K562 (cell line): ENCODE measurements at regions not wholly inside any gene's neighbourhood (a gene's known extent, or its start where the extent isn't known, plus 50 kb on each side); places are given as distances from the start of the nearest gene placed in this dataset.

Experiments used
- BCLAF1 ChIP-seq, 2 experiments: fragments of 450-650 bp in 1 of 2; IDR thresholded peaks; 2 replicates each; pipeline ENCODE4 v1.6.1; 2011 to 2017; ENCODE audit warnings: low read depth in 2 of 2, antibody characterized with exemption in 1 of 2, borderline replicate concordance in 1 of 2, low read length in 1 of 2, mild to moderate bottlenecking in 1 of 2, mixed read lengths in 1 of 2; ENCODE audit not compliant: control insufficient read depth in 1 of 2
- CBFB ChIP-seq: sonication (generic); formaldehyde crosslinking; IDR thresholded peaks from 2 replicates; pipeline ENCODE4 v1.4.0; 2020; ENCODE audit warnings: mild to moderate bottlenecking, missing genetic modification reagents
- CXXC5 ChIP-seq: fragments of 250-450 bp; sonication (Bioruptor Pico); IDR thresholded peaks from 2 replicates; pipeline ENCODE4 v1.8.0; 2022; ENCODE audit warnings: inconsistent platforms, mild to moderate bottlenecking, moderate library complexity
- MAX ChIP-seq: sonication (generic); formaldehyde crosslinking; IDR thresholded peaks from 2 replicates; pipeline ENCODE4 v1.9.0; 2022; ENCODE audit warnings: mild to moderate bottlenecking, missing genetic modification reagents
- NFIC ChIP-seq: fragments of 450-650 bp; IDR thresholded peaks from 2 replicates; pipeline ENCODE4 v1.6.1; 2017; ENCODE audit warnings: mild to moderate bottlenecking, inconsistent platforms
- POLR2A ChIP-seq: fragments of 450-650 bp; conservative IDR thresholded peaks from 2 replicates; pipeline ENCODE4 v1.6.1; 2016
- ZBTB33 ChIP-seq: sonication (generic); formaldehyde crosslinking; IDR thresholded peaks from 2 replicates; pipeline ENCODE4 v1.8.1; 2023; ENCODE audit warnings: mild to moderate bottlenecking, missing genetic modification reagents
- ZNF282 ChIP-seq: sonication (generic); formaldehyde crosslinking; IDR thresholded peaks from 2 replicates; pipeline ENCODE4 v1.8.1; 2023; ENCODE audit warnings: missing genetic modification reagents

- TF ChIP-seq ZNF282 (CRISPR knock-in tag) (no peak), MAX (no peak), ZBTB33 (CRISPR knock-in tag) (no peak), NFIC (no peak), BCLAF1 (IDR thresholded peaks at IDR 0.05; ENCODE audit: borderline replicate concordance in 1 of 2, control insufficient read depth in 1 of 2, low read depth in 2 of 2, low read length in 1 of 2) (no peak), POLR2A (no peak), CXXC5 (no peak), CBFB (CRISPR knock-in tag) (no peak)
Measured at GRCh38 chr1:168396508-168396907, 115.8 kb downstream of the TBX19 start.
